HEK293 (cell line): ENCODE measurements at regions not wholly inside any gene's neighbourhood (a gene's known extent, or its start where the extent isn't known, plus 50 kb on each side); places are given as distances from the start of the nearest gene placed in this dataset.

Experiments
- BCL11A ChIP-seq: fragments of 450-650 bp; formaldehyde crosslinking; IDR thresholded peaks from 2 replicates; pipeline ENCODE4 v1.5.1; 2016; ENCODE audit warnings: low read depth, missing biosample characterization, missing genetic modification characterization
- CTCF ChIP-seq: fragments of 450-650 bp; formaldehyde crosslinking; IDR thresholded peaks from 2 replicates; pipeline ENCODE4 v1.5.1; 2016; ENCODE audit warnings: missing biosample characterization, missing genetic modification characterization
- ZFP69B ChIP-seq: fragments of 450-650 bp; formaldehyde crosslinking; IDR thresholded peaks from 2 replicates; pipeline ENCODE4 v1.5.1; 2016; ENCODE audit warnings: missing biosample characterization, missing genetic modification characterization
- ZNF121 ChIP-seq: fragments of 450-650 bp; formaldehyde crosslinking; IDR thresholded peaks from 2 replicates; pipeline ENCODE4 v1.5.1; 2016; ENCODE audit warnings: missing biosample characterization, missing genetic modification characterization
- ZNF292 ChIP-seq: fragments of 450-650 bp; formaldehyde crosslinking; IDR thresholded peaks from 2 replicates; pipeline ENCODE4 v1.5.1; 2016; ENCODE audit warnings: low read depth, missing biosample characterization, missing genetic modification characterization, borderline replicate concordance
- ZNF585B ChIP-seq: fragments of 450-650 bp; formaldehyde crosslinking; IDR thresholded peaks from 2 replicates; pipeline ENCODE4 v1.5.1; 2016; ENCODE audit warnings: missing biosample characterization, missing genetic modification characterization
- ZSCAN23 ChIP-seq: fragments of 450-650 bp; formaldehyde crosslinking; IDR thresholded peaks from 2 replicates; pipeline ENCODE4 v1.5.1; 2016; ENCODE audit warnings: missing biosample characterization, missing genetic modification characterization

DNA sequence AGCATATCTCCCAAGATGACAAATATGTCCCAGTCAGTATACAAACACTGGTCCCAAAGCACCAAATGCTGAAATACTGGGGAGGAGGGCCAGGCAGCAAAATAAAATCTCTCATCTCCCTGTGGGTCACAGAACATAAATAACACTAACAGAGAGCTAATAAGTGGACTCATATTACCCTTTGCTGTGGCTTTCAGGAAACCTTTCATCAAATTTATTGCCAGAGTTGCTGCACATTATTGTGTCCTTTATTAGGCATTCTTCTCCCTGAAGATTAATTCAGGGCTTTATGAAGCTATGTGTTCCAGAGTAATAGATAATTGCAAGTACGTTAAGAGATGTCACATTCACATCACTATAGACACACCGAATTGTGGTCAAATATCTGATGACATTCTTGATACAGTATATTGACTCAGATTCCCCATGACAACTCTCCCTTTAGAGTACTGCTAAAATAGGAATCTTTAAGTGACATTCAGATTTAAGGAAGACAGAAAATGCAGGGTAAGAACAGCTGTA lies 124.1 kb upstream of the PRR32 start:
- no peak for TF ChIP-seq ZNF292
- TF ChIP-seq CTCF, result no peak
- TF ChIP-seq ZNF121, result no peak
- TF ChIP-seq BCL11A (tag by site-specific recombination), result no peak
- no peak for TF ChIP-seq ZFP69B (tag by site-specific recombination)
- TF ChIP-seq ZSCAN23, result no peak
- TF ChIP-seq ZNF585B (tag by site-specific recombination), result no peak
